K562 (cell line): ENCODE measurements at regions not wholly inside any gene's neighbourhood (a gene's known extent, or its start where the extent isn't known, plus 50 kb on each side); places are given as distances from the start of the nearest gene placed in this dataset.

ENCODE experiments used
- ATAC-seq: fragments of 200-7000 bp; cut with Tn5 transposase; 3 replicates; pipeline ENCODE4 v1.9.1; 2020; ENCODE audit warnings: moderate library complexity
- BruUV-seq: library from RNA; stranded (reverse); fragments of 400-500 nt; replicated peaks from 2 replicates; lab custom pipeline; 2021; lab: Mats Ljungman, UMichigan
- CTCF ChIA-PET: fragments of 300-600 bp; formaldehyde crosslinking; extraction: SDS; loops from one replicate; lab custom pipeline; 2021; ENCODE audit warnings: low intra/inter-chr PET ratio; lab: Yijun Ruan, JAX
- POLR2A ChIA-PET: fragments of 300-600, 350-650 bp; sonication (Branson Sonifier 250); formaldehyde crosslinking; extraction: SDS; loops from one replicate; lab custom pipeline; 2021; ENCODE audit warnings: antibody characterized with exemption, inconsistent platforms; lab: Yijun Ruan, JAX
- DNase-seq, 4 experiments: peaks; one replicate each; pipeline versions ENCODE4 v3.0.0 to v3.0.0-alpha.2; 2011 to 2018; ENCODE audit warnings: low spot score in 3 of 4, mixed read lengths in 3 of 4; ENCODE audit errors: extremely low read depth in 1 of 4
- FAIRE-seq: peaks from 2 replicates; lab custom pipeline; 2011; peaks lifted over from hg19 to GRCh38; lab: Jason Lieb, UNC
- H2AFZ ChIP-seq: 2 replicates; pipeline ENCODE4 v1.6.0; 2011; ENCODE audit warnings: low read depth, low read length, control low read depth, inconsistent platforms
- H3K27ac ChIP-seq: fragments of 200-600 bp; 3 replicates; pipeline ENCODE4 v1.8.0; 2011; ENCODE audit warnings: low read depth, mild to moderate bottlenecking, control low read depth, inconsistent platforms, low read length, moderate library complexity, mixed read lengths; ENCODE audit errors: extremely low read depth
- H3K27me3 ChIP-seq, 2 experiments: fragments of 300-600 bp in 1 of 2; 2 replicates in 1 of 2; 3 replicates in 1 of 2; pipeline versions ENCODE4 v1.6.0 to v1.8.0; 2011; ENCODE audit warnings: inconsistent platforms in 2 of 2, low read length in 2 of 2, mild to moderate bottlenecking in 1 of 2, mixed read lengths in 1 of 2, moderate library complexity in 1 of 2; ENCODE audit not compliant: control insufficient read depth in 2 of 2, insufficient read depth in 2 of 2
- H3K36me3 ChIP-seq: fragments of 300-600 bp; 3 replicates; pipeline ENCODE4 v1.8.0; 2011; ENCODE audit warnings: mild to moderate bottlenecking, low read length, inconsistent platforms; ENCODE audit not compliant: control insufficient read depth, insufficient read depth
- H3K4me1 ChIP-seq, 2 experiments: fragments of 200-600 bp in 1 of 2; replicated peaks in 1 of 2; 2 replicates in 1 of 2; 3 replicates in 1 of 2; pipeline versions ENCODE4 v1.5.1 to v1.8.0; 2011; ENCODE audit warnings: inconsistent platforms in 2 of 2, low read length in 2 of 2, mild to moderate bottlenecking in 1 of 2, mixed read lengths in 1 of 2, moderate library complexity in 1 of 2; ENCODE audit not compliant: control insufficient read depth in 2 of 2, insufficient read depth in 2 of 2
- H3K4me2 ChIP-seq: 2 replicates; pipeline ENCODE4 v1.6.1; 2011; ENCODE audit warnings: low read length, control low read depth, inconsistent platforms, mixed read lengths; ENCODE audit not compliant: insufficient read depth
- H3K4me3 ChIP-seq: fragments of 200-600 bp; sonication (generic), shearing (Covaris generic); 2 replicates; pipeline ENCODE4 v1.5.1; 2016; ENCODE audit warnings: control low read depth, inconsistent platforms
- H3K79me2 ChIP-seq: fragments of 200-600 bp; 3 replicates; pipeline ENCODE4 v1.8.0; 2011; ENCODE audit warnings: low read length, inconsistent platforms; ENCODE audit not compliant: control insufficient read depth, insufficient read depth
- H3K9ac ChIP-seq, 2 experiments: 2 replicates each; pipeline versions ENCODE4 v1.6.0 to v1.6.1; 2011; ENCODE audit warnings: low read depth in 2 of 2, low read length in 2 of 2, control low read depth in 1 of 2, inconsistent platforms in 1 of 2, mild to moderate bottlenecking in 1 of 2, mixed read lengths in 1 of 2; ENCODE audit not compliant: insufficient read depth in 1 of 2
- H3K9me1 ChIP-seq: one replicate; pipeline ENCODE4 v1.6.0; 2011; ENCODE audit warnings: inconsistent platforms, mild to moderate bottlenecking, low read length, moderate library complexity; ENCODE audit not compliant: control insufficient read depth, insufficient read depth
- H3K9me3 ChIP-seq: replicated peaks from 2 replicates; pipeline ENCODE4 v1.5.1; 2011; ENCODE audit warnings: low read depth, low read length, inconsistent platforms; ENCODE audit not compliant: control insufficient read depth, insufficient read depth
- H4K20me1 ChIP-seq: replicated peaks from 2 replicates; pipeline ENCODE4 v1.6.1; 2011; ENCODE audit warnings: low read length, inconsistent platforms, mixed read lengths; ENCODE audit not compliant: control insufficient read depth, insufficient read depth
- BRF1 ChIP-seq: IDR thresholded peaks from 3 replicates; pipeline ENCODE4 v1.6.1; 2011; ENCODE audit warnings: borderline replicate concordance, mild to moderate bottlenecking; ENCODE audit not compliant: insufficient read length; ENCODE audit errors: extremely low read depth
- CEBPB ChIP-seq: fragments of 450-650 bp; IDR thresholded peaks from 2 replicates; pipeline ENCODE4 v1.6.1; 2016; ENCODE audit warnings: missing genetic modification characterization, missing compliant biosample characterization
- ILF3 ChIP-seq: fragments of 450-650 bp; IDR thresholded peaks from 2 replicates; pipeline ENCODE4 v1.6.1; 2018; ENCODE audit warnings: antibody characterized with exemption, mild to moderate bottlenecking, moderate library complexity, borderline replicate concordance
- KDM1A ChIP-seq, 2 experiments: fragments of 450-650 bp; IDR thresholded peaks; 2 replicates each; pipeline ENCODE4 v1.6.1; 2016; ENCODE audit warnings: mild to moderate bottlenecking in 2 of 2
- MTA1 ChIP-seq: fragments of 450-650 bp; IDR thresholded peaks from 2 replicates; pipeline ENCODE4 v1.6.1; 2017; ENCODE audit warnings: borderline replicate concordance
- MXI1 ChIP-seq: IDR thresholded peaks from 2 replicates; pipeline ENCODE4 v1.6.1; 2011; ENCODE audit warnings: low read depth, mild to moderate bottlenecking, improper control_type of control experiment, low read length
- NBN ChIP-seq: fragments of 450-650 bp; IDR thresholded peaks from 2 replicates; pipeline ENCODE4 v1.6.1; 2016; ENCODE audit warnings: low read depth, mild to moderate bottlenecking
- PHTF2 ChIP-seq: fragments of 250-450 bp; sonication (Bioruptor Pico); IDR thresholded peaks from 2 replicates; pipeline ENCODE4 v1.5.0; 2021; ENCODE audit warnings: mild to moderate bottlenecking
- RAD51 ChIP-seq: fragments of 450-650 bp; IDR thresholded peaks from 2 replicates; pipeline ENCODE4 v1.7.1; 2016; ENCODE audit warnings: low read depth, mild to moderate bottlenecking, borderline replicate concordance
- RFX5 ChIP-seq: IDR thresholded peaks from 2 replicates; pipeline ENCODE4 v1.6.1; 2011; ENCODE audit warnings: low read depth, mild to moderate bottlenecking, improper control_type of control experiment, low read length
- ZNF124 ChIP-seq: sonication (generic); formaldehyde crosslinking; IDR thresholded peaks from 2 replicates; pipeline ENCODE4 v1.8.1; 2022; ENCODE audit warnings: missing genetic modification reagents
- ZNF41 ChIP-seq: fragments of 250-450 bp; sonication (Bioruptor Pico); conservative IDR thresholded peaks from 2 replicates; pipeline ENCODE4 v1.4.0; 2020; ENCODE audit warnings: mild to moderate bottlenecking
- WGBS: fragments of 100-300 bp; shearing (Covaris generic); methylation state at CpG from one replicate; pipeline ENCODE4 v1.1.6; 2016; ENCODE audit warnings: low coverage, mixed read lengths; ENCODE audit not compliant: insufficient coverage; ENCODE audit errors: missing lambda C conversion rate; 5-methylcytosine and 5-hydroxymethylcytosine counted together
- in situ Hi-C: fragments of 300-500 bp; cut with MboI; formaldehyde crosslinking; loops from 4 replicates; pipeline ENCODE4 v1.15.0; 2018; ENCODE audit warnings: inconsistent platforms, mixed read lengths
- intact Hi-C: fragments of 100-400 bp; cut with micrococcal nuclease; formaldehyde crosslinking; loops from 2 replicates; pipeline ENCODE4 v1.14.2; 2022
- TF ChIP-seq, protein P1 (sequence below): fragments of 450-650 bp; IDR thresholded peaks from 2 replicates; pipeline ENCODE4 v1.7.0; 2016; ENCODE audit warnings: borderline replicate concordance
- TF ChIP-seq, protein P2 (sequence below), 2 experiments: IDR thresholded peaks in 1 of 2; conservative IDR thresholded peaks in 1 of 2; 2 replicates each; pipeline ENCODE4 v1.6.1; 2016; ENCODE audit warnings: low read depth in 2 of 2, mild to moderate bottlenecking in 1 of 2, missing compliant biosample characterization in 1 of 2, missing genetic modification characterization in 1 of 2, moderate library complexity in 1 of 2
- TF ChIP-seq, protein P3 (sequence below), 2 experiments: IDR thresholded peaks; 2 replicates each; pipeline ENCODE4 v1.6.1; 2011; ENCODE audit warnings: borderline replicate concordance in 1 of 2, control low read depth in 1 of 2, low read depth in 1 of 2, low read length in 1 of 2, mild to moderate bottlenecking in 1 of 2, mixed read lengths in 1 of 2, moderate library complexity in 1 of 2; ENCODE audit not compliant: insufficient read depth in 1 of 2, insufficient read length in 1 of 2, poor library complexity in 1 of 2, severe bottlenecking in 1 of 2; ENCODE audit errors: extremely low read depth in 1 of 2

DNA sequence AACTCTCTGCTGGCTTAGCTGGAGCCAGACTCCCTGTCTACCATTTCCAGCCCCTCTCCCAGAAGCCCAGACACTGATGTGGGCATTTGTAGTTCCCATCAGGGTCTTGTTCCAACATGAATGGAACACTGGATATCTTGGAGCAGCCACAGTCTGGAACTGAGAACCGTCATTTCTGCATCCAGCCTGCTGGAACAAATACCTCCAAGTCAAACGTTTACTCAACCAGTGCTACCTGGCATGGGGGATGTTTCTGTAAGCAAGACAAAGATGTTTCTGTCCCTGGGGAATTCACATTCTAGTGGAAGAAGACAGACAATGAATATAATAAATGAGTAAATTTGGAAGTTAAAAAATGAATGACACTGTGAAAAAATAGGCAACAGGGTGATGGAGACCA is 70.8 kb upstream of the ZNF438 start:
- H3K79me2 ChIP-seq, result no peaks in the 10 kb centered on the region
- no peaks in the 10 kb centered on the region for H3K9me3 ChIP-seq
- CTCF ChIA-PET, result no interaction called here
- no peaks in the 10 kb centered on the region for H3K36me3 ChIP-seq
- no peak for ATAC-seq
- no peak overlapping the region for H3K4me3 ChIP-seq
- in situ Hi-C loops, result no loop called here
- no peak overlapping the region for H3K9ac ChIP-seq
- FAIRE-seq, result no peak
- intact Hi-C loops, result no loop called here
- H3K27ac ChIP-seq, result no peak overlapping the region
- H2AFZ ChIP-seq, result no peak overlapping the region
- peaks cover 10 to 38% of the 10 kb centered on the region in 2 experiments; a peak in 4 of 5 replicates for H3K27me3 ChIP-seq
- no peaks in the 10 kb centered on the region for H3K9me1 ChIP-seq
- TF ChIP-seq, protein P1, sequence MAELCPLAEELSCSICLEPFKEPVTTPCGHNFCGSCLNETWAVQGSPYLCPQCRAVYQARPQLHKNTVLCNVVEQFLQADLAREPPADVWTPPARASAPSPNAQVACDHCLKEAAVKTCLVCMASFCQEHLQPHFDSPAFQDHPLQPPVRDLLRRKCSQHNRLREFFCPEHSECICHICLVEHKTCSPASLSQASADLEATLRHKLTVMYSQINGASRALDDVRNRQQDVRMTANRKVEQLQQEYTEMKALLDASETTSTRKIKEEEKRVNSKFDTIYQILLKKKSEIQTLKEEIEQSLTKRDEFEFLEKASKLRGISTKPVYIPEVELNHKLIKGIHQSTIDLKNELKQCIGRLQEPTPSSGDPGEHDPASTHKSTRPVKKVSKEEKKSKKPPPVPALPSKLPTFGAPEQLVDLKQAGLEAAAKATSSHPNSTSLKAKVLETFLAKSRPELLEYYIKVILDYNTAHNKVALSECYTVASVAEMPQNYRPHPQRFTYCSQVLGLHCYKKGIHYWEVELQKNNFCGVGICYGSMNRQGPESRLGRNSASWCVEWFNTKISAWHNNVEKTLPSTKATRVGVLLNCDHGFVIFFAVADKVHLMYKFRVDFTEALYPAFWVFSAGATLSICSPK, result no peak
- TF ChIP-seq, protein P2, sequence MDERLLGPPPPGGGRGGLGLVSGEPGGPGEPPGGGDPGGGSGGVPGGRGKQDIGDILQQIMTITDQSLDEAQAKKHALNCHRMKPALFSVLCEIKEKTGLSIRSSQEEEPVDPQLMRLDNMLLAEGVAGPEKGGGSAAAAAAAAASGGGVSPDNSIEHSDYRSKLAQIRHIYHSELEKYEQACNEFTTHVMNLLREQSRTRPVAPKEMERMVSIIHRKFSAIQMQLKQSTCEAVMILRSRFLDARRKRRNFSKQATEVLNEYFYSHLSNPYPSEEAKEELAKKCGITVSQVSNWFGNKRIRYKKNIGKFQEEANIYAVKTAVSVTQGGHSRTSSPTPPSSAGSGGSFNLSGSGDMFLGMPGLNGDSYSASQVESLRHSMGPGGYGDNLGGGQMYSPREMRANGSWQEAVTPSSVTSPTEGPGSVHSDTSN (CRISPR knock-in tag; IDR thresholded peaks at IDR 0.05; ENCODE audit: low read depth), result no peak
- TF ChIP-seq, protein P2 (tag; conservative IDR thresholded peaks at IDR 0.05; ENCODE audit: low read depth), result no peak
- TF ChIP-seq ZNF124 (CRISPR knock-in tag) (no peak), ZNF41 (CRISPR knock-in tag) (no peak), ILF3 (no peak), MXI1 (no peak), CEBPB (no peak), PHTF2 (CRISPR knock-in tag) (no peak), RAD51 (no peak), KDM1A (IDR thresholded peaks at IDR 0.05) (no peak), RFX5 (no peak), NBN (no peak), BRF1 (no peak), MTA1 (no peak)
- TF ChIP-seq, protein P3, sequence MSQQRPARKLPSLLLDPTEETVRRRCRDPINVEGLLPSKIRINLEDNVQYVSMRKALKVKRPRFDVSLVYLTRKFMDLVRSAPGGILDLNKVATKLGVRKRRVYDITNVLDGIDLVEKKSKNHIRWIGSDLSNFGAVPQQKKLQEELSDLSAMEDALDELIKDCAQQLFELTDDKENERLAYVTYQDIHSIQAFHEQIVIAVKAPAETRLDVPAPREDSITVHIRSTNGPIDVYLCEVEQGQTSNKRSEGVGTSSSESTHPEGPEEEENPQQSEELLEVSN (IDR thresholded peaks at IDR 0.05; ENCODE audit: borderline replicate concordance in 1 of 2, extremely low read depth in 1 of 2, insufficient read depth in 1 of 2, insufficient read length in 1 of 2, low read depth in 1 of 2, low read length in 1 of 2, poor library complexity in 1 of 2, severe bottlenecking in 1 of 2), result no peak
- H3K4me1 ChIP-seq, result no peaks in the 10 kb centered on the region
- no peak overlapping the region for H3K4me2 ChIP-seq
- no TSS peak for BruUV-seq
- 0% methylated on average over 2 of the region's 2 CpGs for WGBS
- no peak for DNase-seq
- no peaks in the 10 kb centered on the region for H4K20me1 ChIP-seq
- POLR2A ChIA-PET, result no interaction called here
